H7 (cell line): ENCODE measurements at regions not wholly inside any gene's neighbourhood (a gene's known extent, or its start where the extent isn't known, plus 50 kb on each side); places are given as distances from the start of the nearest gene placed in this dataset.

Experiments used
- DNase-seq: peaks from one replicate; pipeline ENCODE4 v3.0.0; 2012
- H3K27me3 ChIP-seq: 2 replicates; pipeline ENCODE4 v1.6.0; 2011; ENCODE audit warnings: mild to moderate bottlenecking, low read length; ENCODE audit not compliant: control insufficient read depth, insufficient read depth
- H3K36me3 ChIP-seq: replicated peaks from 2 replicates; pipeline ENCODE4 v1.5.1; 2011; ENCODE audit warnings: low read length; ENCODE audit not compliant: control insufficient read depth, insufficient read depth
- H3K4me3 ChIP-seq: 2 replicates; pipeline ENCODE4 v1.5.1; 2011; ENCODE audit warnings: low read depth, mild to moderate bottlenecking, control low read depth, low read length, moderate library complexity; ENCODE audit not compliant: insufficient read depth

DNA sequence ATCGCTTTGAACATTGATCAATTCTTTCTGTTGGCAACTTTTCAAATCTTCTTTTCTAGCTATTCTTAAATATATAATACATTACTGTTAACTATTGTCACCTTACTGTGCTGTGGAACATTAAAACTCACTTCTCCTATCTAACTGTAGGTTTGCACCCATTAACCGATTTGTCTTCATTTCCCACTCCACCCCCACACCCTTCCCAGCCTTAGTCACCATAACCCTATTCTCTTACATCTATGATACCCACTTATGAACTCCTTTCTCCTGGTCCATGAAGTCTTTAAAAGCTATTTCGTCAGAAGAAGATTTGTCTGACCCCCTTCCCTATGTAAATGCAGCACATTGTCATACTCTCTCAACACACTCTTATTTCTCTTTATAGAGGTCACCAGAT is 993.4 kb upstream of the EEF2KMT start:
- no peak for DNase-seq
- Histone ChIP-seq H3K4me3 (no peak overlapping the region), H3K27me3 (no peaks in the 10 kb centered on the region), H3K36me3 (no peaks in the 10 kb centered on the region)

DNA sequence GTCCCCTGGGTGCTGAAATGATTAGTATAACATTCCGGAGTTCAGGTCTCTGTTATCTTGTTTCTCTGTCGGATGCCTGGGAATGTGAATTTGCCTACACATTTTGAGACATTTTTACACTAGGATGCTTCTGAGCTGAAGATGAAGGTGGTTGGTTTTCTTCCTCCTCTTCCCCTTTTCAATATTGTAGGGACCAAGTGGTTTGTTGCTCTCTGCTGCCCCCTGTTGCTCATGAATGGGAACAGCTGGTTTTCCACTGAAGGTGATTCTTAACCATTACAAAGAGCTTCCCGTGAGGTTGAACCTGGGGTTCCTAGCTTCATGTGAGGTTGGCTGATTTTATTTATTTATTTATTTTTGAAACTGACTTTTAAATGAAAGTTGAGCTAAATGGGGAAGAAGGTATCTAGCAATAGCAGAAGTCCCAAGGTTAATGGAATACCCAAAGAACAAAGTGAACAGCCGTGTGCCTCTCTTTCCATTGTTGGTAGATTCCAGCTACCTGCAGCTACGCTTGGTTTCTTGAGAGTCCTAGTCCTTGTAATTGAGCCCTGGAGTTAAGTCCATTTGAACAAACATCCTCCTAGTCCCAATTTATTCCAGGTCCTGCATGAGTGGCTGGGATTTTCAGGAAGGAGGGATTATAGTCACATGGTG is 983.9 kb upstream of the EEF2KMT start:
- Histone ChIP-seq H3K36me3 (no peaks in the 10 kb centered on the region), H3K4me3 (no peak overlapping the region), H3K27me3 (no peaks in the 10 kb centered on the region)
- peak; percentile 66 for DNase-seq

DNA sequence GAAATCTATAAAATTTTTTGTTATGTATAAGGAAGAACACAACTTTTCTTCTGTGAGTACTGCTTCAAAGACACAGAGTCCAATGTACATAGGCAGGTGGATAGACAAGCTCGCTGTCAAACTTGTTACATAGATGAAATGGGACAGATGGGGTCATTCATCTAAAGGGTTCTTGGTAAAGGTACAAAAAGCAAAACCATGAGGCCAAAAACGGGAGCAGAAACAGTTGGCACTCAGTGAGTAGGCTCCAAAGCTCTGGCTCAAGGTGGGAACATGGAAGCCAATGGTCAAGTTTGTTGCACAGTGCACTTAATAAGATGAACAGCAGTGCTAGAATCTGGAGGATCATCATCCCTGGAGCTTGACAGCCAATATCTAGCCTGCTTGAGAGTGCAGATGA is 979.0 kb upstream of the EEF2KMT start:
- H3K4me3 ChIP-seq: no peak overlapping the region
- no peaks in the 10 kb centered on the region for H3K27me3 ChIP-seq
- no peaks in the 10 kb centered on the region for H3K36me3 ChIP-seq
- no peak for DNase-seq

DNA sequence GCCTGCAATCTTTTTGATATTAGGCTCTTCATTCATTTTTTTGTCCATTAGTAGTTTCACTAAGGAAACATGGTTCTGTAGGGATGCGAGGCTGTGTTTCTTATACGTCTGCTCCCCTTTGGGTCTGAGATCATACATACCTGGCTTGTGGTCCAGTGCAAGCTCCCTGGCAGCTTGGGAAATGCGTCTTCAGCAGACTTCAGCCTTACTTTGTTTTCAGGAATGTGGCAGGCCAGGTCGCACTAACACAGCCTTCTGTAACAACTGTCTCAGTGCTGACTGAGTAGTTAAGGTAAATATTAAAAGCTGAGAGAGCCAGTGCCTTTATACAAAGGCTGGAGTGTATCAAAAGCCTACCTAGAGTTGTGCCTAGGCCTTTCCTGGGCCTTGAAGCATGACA is 970.5 kb upstream of the EEF2KMT start:
- H3K36me3 ChIP-seq: no peaks in the 10 kb centered on the region
- H3K4me3 ChIP-seq: no peak overlapping the region
- DNase-seq: no peak
- H3K27me3 ChIP-seq: no peaks in the 10 kb centered on the region

DNA sequence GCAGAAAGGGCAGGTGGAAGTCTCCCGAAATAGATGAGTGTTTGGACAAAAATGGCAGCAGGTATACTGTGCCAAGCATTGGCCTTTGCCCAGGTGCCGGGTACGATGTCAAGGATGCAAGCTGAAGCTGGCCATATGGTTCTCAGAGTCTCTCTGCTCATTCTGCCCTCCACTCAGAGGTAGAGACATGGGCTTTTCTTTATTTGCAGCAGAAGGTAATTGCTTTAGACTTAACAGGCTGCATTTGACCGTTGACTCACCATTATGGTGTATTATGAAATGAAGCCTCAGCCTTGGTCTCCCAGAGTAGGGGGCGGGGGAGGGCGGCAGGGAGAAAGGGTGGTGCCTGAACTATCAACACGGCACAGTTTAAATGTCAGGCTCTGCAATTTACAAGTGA is 969.1 kb upstream of the EEF2KMT start:
- H3K4me3 ChIP-seq: no peak overlapping the region
- DNase-seq: no peak
- no peaks in the 10 kb centered on the region for H3K27me3 ChIP-seq
- H3K36me3 ChIP-seq: no peaks in the 10 kb centered on the region

DNA sequence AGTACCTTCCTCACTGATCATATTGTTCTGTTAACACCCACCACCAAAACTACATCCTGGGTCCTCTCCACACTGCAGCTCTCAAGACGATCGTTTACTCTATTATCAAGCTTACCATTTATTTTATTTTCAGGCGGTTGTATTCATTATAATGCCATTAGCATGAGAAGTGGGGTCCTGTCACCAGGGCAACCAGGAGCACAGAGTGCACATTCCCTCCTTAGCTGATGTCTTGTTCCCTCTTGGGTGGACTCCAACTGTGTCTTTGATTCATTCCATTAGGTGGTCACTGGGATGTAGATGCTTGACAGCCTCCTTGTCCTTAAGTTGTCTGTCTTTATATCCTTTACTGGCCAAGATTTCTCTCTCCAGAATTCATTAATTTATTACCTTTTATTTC is 965.9 kb upstream of the EEF2KMT start:
- no peak overlapping the region for H3K4me3 ChIP-seq
- H3K36me3 ChIP-seq: no peaks in the 10 kb centered on the region
- no peaks in the 10 kb centered on the region for H3K27me3 ChIP-seq
- no peak for DNase-seq

DNA sequence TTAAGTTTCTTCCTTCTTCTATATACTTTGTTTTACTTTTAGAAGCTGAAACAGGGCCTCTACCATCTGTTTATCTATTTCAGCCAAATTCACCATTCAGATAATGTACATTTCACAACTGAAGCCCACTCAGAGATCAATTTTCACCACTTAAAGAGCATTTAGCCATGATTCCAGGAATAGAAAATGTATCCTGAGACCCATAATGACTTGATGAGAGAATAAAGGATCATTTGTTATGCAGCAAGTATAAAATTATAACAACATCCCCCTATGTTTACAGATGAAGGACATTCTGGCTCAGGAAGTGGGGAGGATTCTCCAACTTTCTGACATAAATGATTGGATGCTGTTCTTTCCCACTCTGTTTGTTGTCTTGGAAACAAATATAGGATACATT is 962.1 kb upstream of the EEF2KMT start:
- H3K4me3 ChIP-seq: no peak overlapping the region

DNA sequence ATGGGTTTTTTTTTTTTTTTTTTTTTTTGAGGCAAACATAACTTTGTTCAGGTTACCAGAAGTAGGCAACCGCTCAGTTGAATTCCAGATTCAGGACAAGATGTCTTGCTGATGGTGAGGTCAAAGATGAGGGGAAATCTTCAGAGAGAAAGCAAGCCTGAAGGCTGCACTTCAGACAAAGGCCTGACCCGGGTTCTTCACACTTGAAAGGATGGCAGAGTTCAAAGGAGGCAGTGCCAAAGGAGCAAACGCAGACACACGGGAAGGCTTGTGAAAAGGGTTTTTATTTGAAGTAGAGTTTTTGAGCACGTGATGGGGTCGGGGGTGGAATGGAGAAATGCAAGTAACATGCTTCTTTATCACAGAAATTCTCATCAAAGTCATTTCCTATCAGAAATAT is 960.2 kb upstream of the EEF2KMT start:
- no peak for DNase-seq
- no peak overlapping the region for H3K4me3 ChIP-seq
- H3K27me3 ChIP-seq: no peaks in the 10 kb centered on the region
- no peaks in the 10 kb centered on the region for H3K36me3 ChIP-seq

More for the DNA sequence above, 962.1 kb upstream of the EEF2KMT start:
- DNase-seq: no peak
- no peaks in the 10 kb centered on the region for H3K36me3 ChIP-seq
- H3K27me3 ChIP-seq: no peaks in the 10 kb centered on the region

DNA sequence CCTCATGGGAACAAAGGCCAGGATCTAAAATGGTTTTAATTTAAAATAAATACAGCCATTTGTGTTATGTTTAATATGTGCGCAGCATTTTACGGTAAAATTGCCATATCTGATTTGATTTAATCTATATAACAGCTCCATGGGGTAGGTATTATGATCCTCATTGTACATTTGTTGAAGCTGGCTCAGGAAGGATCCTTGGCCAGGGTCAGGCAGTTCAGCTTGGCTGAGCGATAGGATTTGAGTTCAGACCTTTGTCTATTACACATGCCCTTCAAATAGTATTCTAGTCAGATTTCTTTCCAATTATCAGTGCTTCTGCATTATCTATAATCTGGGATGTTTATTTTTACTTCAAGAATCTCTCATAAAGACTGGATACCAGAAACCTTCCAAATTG is 950.4 kb upstream of the EEF2KMT start:
- no peak overlapping the region for H3K4me3 ChIP-seq
- H3K36me3 ChIP-seq: no peaks in the 10 kb centered on the region
- no peak for DNase-seq
- no peaks in the 10 kb centered on the region for H3K27me3 ChIP-seq

DNA sequence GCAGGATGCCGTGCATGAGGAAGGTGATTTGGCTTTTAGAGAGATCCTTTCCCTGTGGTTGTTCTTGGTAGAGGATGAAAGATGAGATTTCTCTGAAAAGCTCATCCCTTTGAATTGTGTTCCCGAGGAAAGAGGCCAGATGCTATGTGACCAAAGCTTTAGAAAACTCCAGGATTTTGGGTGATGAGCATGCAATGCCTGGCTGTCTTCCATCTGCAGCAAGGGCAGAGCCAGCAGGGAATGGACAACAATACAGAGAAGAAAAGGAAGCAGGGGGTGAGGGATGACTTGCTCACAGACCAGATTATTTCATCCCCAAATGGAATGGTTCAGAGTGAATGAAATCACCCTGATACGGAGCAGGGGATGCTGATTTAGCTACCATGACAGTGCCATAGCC is 949.7 kb upstream of the EEF2KMT start:
- Histone ChIP-seq H3K4me3 (no peak overlapping the region), H3K27me3 (no peaks in the 10 kb centered on the region), H3K36me3 (no peaks in the 10 kb centered on the region)
- no peak for DNase-seq

DNA sequence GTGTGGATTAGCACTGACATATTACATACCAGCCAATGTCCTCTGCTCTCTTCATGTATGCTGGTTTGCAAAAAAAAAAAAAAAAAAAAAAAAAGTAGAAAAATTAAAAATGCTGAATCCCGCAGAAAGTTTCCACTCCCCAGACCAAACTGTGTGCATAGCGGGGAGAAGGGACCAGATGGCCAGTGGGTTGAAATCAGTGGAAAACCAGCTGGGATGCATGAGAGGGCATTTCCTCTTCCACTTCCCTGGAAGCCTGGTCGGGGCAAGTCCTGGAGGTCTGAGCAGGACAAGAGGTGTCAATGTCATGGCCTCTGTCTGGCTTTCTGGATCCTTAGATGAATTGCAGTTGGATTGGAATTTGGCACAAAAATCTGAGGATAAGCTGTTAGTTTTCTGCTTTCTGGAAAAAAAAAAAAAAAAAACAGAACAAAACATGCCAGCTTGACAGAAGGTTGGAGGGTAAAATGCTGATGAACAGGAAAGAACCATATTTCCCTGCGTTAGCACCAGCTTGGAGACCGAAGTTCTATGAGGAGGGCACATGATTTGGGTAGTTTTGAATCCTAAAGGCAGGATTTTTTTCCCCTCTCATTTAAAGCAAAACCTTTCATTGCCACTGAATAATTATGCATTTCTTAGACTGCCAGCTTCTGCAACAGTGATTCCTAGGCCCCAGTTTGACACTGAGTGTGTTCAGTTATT is 941.5 kb upstream of the EEF2KMT start:
- Histone ChIP-seq H3K36me3 (no peaks in the 10 kb centered on the region), H3K4me3 (no peak overlapping the region), H3K27me3 (no peaks in the 10 kb centered on the region)
- DNase-seq: no peak

DNA sequence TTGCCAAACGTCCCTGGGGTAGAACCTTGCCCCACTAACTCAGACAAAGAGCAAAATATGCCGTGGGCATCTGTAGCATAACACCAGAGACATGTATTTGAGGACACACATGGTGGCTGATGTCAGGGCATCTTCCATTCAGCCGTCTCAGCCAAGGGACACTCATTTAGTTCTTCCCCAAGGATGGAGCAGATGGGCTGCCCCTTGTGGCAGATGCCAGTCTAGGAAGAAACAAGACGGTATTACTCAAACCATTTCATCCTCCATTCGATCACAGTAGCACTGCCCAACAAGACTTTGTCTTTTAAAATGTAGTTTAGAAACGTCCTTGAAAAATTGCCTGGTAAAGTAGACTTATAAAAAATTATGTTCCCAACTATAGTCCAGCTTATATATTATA is 937.6 kb upstream of the EEF2KMT start:
- H3K27me3 ChIP-seq: no peaks in the 10 kb centered on the region
- no peaks in the 10 kb centered on the region for H3K36me3 ChIP-seq
- no peak overlapping the region for H3K4me3 ChIP-seq
- peak; percentile 39 for DNase-seq

DNA sequence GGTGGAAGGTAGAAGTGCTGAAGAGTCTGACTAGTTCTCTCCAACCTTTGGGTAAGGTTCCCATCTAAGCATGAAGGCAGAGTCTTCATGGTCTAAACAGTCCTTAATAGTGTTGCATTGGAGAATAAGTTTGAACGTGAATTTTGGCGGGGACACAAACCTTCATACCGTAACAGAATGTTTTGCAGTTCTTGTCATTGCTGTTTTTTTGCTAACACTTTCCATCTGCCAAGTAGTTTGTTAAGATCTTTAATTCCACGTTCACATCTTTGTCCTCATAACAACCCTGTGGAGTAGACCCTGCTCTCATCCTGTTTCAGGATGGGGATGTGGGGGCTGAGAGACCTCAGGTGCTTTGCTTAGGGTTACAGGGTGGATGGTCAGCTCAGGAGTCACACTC is 936.9 kb upstream of the EEF2KMT start:
- no peak for DNase-seq
- Histone ChIP-seq H3K36me3 (no peaks in the 10 kb centered on the region), H3K4me3 (no peak overlapping the region), H3K27me3 (no peaks in the 10 kb centered on the region)

DNA sequence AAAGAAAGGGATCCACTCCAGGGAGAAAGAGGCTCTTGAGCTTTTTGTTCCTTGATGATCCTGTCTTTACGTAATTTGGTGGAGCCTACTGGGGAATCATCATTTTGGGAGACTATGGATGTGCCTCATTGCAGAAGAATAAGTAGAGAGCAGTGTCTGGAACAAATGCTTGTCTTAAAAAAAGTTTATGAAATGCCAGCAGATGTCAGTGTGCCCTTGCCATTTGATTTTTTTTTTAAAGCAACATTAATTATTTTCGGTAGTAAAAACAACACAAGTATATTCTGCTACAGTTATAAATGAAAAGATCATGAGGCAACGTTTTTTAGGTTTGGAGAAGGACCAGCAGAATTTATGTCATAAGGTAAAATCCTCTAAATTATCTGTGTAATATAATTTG is 934.8 kb upstream of the EEF2KMT start:
- H3K4me3 ChIP-seq: no peak overlapping the region
- no peaks in the 10 kb centered on the region for H3K27me3 ChIP-seq
- no peak for DNase-seq
- H3K36me3 ChIP-seq: no peaks in the 10 kb centered on the region

DNA sequence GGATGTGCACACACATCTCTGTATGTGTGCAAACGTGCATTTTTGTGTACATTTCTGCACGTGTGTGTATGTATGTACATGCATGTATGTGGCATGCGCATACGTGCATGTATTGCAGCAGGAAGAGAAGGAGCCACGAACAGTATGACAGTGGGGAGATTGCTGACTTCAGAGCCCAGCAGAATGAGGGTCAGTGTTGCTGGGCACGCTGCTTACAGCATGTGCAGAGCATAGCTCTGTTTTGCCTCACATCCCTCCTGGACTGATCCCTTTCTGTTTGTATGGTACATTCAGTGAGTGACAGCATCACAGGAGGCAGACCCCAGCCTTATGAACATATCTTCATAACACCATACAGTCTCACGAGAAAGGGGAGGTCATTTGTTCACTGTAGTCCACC is 934.0 kb upstream of the EEF2KMT start:
- no peak for DNase-seq
- no peaks in the 10 kb centered on the region for H3K27me3 ChIP-seq
- H3K36me3 ChIP-seq: no peaks in the 10 kb centered on the region
- no peak overlapping the region for H3K4me3 ChIP-seq

DNA sequence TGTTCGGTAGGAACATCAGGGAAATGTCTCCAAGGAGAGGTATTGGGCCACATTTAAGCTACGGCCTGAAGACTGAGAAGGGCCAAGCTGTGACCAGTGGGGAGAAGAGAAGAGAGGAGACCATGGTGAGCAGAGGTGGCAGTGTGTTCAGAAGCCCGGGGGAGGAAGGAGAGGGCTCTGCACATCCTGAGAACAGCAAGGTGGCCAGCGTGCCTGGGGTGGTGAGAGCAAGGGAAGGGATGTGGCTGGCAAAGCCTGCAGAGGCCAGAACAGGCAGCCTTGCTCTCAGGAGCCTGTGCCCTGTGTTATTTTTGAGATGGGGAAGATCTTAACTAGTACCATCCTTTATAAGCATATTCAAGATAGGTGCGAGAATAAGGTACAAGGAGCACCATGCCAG is 933.5 kb upstream of the EEF2KMT start:
- Histone ChIP-seq H3K36me3 (no peaks in the 10 kb centered on the region), H3K27me3 (no peaks in the 10 kb centered on the region), H3K4me3 (no peak overlapping the region)
- DNase-seq: no peak
